OCI-LY3 (cell line): ENCODE measurements at regions not wholly inside any gene's neighbourhood (a gene's known extent, or its start where the extent isn't known, plus 50 kb on each side); places are given as distances from the start of the nearest gene placed in this dataset.

Source experiments
- H2AFZ ChIP-seq: fragments of 200-600, 300-600 bp; shearing (Covaris generic); 2 replicates; pipeline ENCODE4 v1.6.0; 2014; ENCODE audit warnings: antibody characterized with exemption, low read depth, low read length
- H3K27ac ChIP-seq: fragments of 200-600, 300-600 bp; sonication (generic); 2 replicates; pipeline ENCODE4 v1.5.1; 2014; ENCODE audit warnings: mild to moderate bottlenecking, low read length, moderate library complexity, mixed read lengths
- H3K27me3 ChIP-seq: fragments of 200-600, 300-600 bp; sonication (generic); 2 replicates; pipeline ENCODE4 v1.6.1; 2014; ENCODE audit warnings: low read depth, low read length, mixed read lengths
- H3K36me3 ChIP-seq: fragments of 200-600, 300-600 bp; sonication (generic); replicated peaks from 2 replicates; pipeline ENCODE3; 2014; ENCODE audit warnings: low read depth, low read length, mixed read lengths
- H3K4me1 ChIP-seq: fragments of 300-600, 200-600 bp; sonication (generic); 2 replicates; pipeline ENCODE4 v1.6.1; 2014; ENCODE audit warnings: low read length, mixed read lengths
- H3K4me2 ChIP-seq: fragments of 200-600, 300-600 bp; sonication (generic); 2 replicates; pipeline ENCODE4 v1.6.1; 2014; ENCODE audit warnings: low read length, mixed read lengths
- H3K4me3 ChIP-seq: fragments of 300-600, 200-600 bp; sonication (generic); 2 replicates; pipeline ENCODE4 v1.5.1; 2014; ENCODE audit warnings: antibody characterized with exemption, mild to moderate bottlenecking, low read length, moderate library complexity
- H3K79me2 ChIP-seq: fragments of 300-600, 200-600 bp; shearing (Covaris generic); 2 replicates; pipeline ENCODE4 v1.6.1; 2014; ENCODE audit warnings: mild to moderate bottlenecking, low read length, mixed read lengths
- H3K9ac ChIP-seq: fragments of 300-600, 200-600 bp; shearing (Covaris generic); 2 replicates; pipeline ENCODE4 v1.6.0; 2014; ENCODE audit warnings: mild to moderate bottlenecking, low read length, moderate library complexity
- H3K9me3 ChIP-seq: fragments of 200-600, 300-600 bp; shearing (Covaris generic); 2 replicates; pipeline ENCODE4 v1.6.1; 2014; ENCODE audit warnings: low read length, mixed read lengths; ENCODE audit not compliant: insufficient read depth
- H4K20me1 ChIP-seq: fragments of 200-600, 300-600 bp; sonication (generic); 2 replicates; pipeline ENCODE4 v1.6.1; 2016; ENCODE audit warnings: low read length, mixed read lengths; ENCODE audit not compliant: insufficient read depth
- CTCF ChIP-seq: fragments of 200-600, 300-600 bp; sonication (generic); IDR thresholded peaks from 2 replicates; pipeline ENCODE4 v1.5.1; 2014; ENCODE audit warnings: antibody characterized with exemption, low read length, low read depth
- EZH2phosphoT487 ChIP-seq: fragments of 200-600 bp; shearing (Covaris generic); IDR thresholded peaks from 2 replicates; pipeline ENCODE4 v1.6.1; 2018; ENCODE audit warnings: antibody characterized with exemption, mixed run types, low read depth

- no peak overlapping the region for H3K27ac ChIP-seq
- 0 out of 2 replicates have a peak, but pooled peaks cover 3% of the 10 kb centered on the region for H3K27me3 ChIP-seq
- no peak overlapping the region for H3K9ac ChIP-seq
- H3K4me1 ChIP-seq = peaks cover 6% of the 10 kb centered on the region; the same call in 1 of the 2 replicates
- no peaks in the 10 kb centered on the region for H3K9me3 ChIP-seq
- H3K4me3 ChIP-seq = no peak overlapping the region
- no peak overlapping the region for H2AFZ ChIP-seq
- no peaks in the 10 kb centered on the region for H3K79me2 ChIP-seq
- H3K4me2 ChIP-seq = no peak overlapping the region
- no peak for TF ChIP-seq CTCF
- no peak for TF ChIP-seq EZH2phosphoT487
- no peaks in the 10 kb centered on the region for H4K20me1 ChIP-seq
- no peaks in the 10 kb centered on the region for H3K36me3 ChIP-seq
Observed at GRCh38 chr2:9146646-9147045, 60.0 kb upstream of the ASAP2 start.

- TF ChIP-seq EZH2phosphoT487 (no peak), CTCF (no peak)
- Histone ChIP-seq H4K20me1 (no peaks in the 10 kb centered on the region), H3K9me3 (no peaks in the 10 kb centered on the region), H2AFZ (no peak overlapping the region), H3K9ac (no peak overlapping the region), H3K27me3 (peaks cover 9% of the 10 kb centered on the region), H3K27ac (no peak overlapping the region), H3K36me3 (no peaks in the 10 kb centered on the region), H3K4me1 (peaks cover 6% of the 10 kb centered on the region; the same call in 1 of the 2 replicates), H3K79me2 (no peaks in the 10 kb centered on the region), H3K4me2 (no peak overlapping the region), H3K4me3 (no peak overlapping the region)
Observed at GRCh38 chr2:9145752-9146430, 60.7 kb upstream of the ASAP2 start.

- Histone ChIP-seq H3K4me2 (no peak overlapping the region), H3K36me3 (no peaks in the 10 kb centered on the region), H3K4me3 (no peak overlapping the region), H3K4me1 (peaks cover 6% of the 10 kb centered on the region; the same call in 1 of the 2 replicates), H4K20me1 (no peaks in the 10 kb centered on the region), H3K27ac (no peak overlapping the region), H3K79me2 (no peaks in the 10 kb centered on the region), H3K9ac (no peak overlapping the region), H3K9me3 (no peaks in the 10 kb centered on the region), H2AFZ (no peak overlapping the region), H3K27me3 (peaks cover 14% of the 10 kb centered on the region)
- no peak for TF ChIP-seq CTCF
- TF ChIP-seq EZH2phosphoT487 = no peak
Observed at GRCh38 chr2:9145109-9145751, 61.4 kb upstream of the ASAP2 start.

GRCh38 chr2:9144617-9145016 lies 62.0 kb upstream of the ASAP2 start:
- H2AFZ ChIP-seq = no peak overlapping the region
- no peak overlapping the region for H3K9ac ChIP-seq
- TF ChIP-seq EZH2phosphoT487 = no peak
- TF ChIP-seq CTCF = no peak
- H3K79me2 ChIP-seq = no peaks in the 10 kb centered on the region
- H4K20me1 ChIP-seq = no peaks in the 10 kb centered on the region
- H3K27me3 ChIP-seq = peaks cover 14% of the 10 kb centered on the region
- H3K27ac ChIP-seq = no peak overlapping the region
- H3K4me3 ChIP-seq = no peak overlapping the region
- no peaks in the 10 kb centered on the region for H3K36me3 ChIP-seq
- peaks cover 9% of the 10 kb centered on the region; the same call in 1 of the 2 replicates for H3K4me1 ChIP-seq
- no peak overlapping the region for H3K4me2 ChIP-seq
- H3K9me3 ChIP-seq = no peaks in the 10 kb centered on the region
